ENCODE measurements at regions not wholly inside any gene's neighbourhood (a gene's known extent, or its start where the extent isn't known, plus 50 kb on each side); places are given as distances from the start of the nearest gene placed in this dataset.

GRCh38 chr1:239823852-239824251 is 267.8 kb upstream of the FMN2 start:
- no peak for DNase-seq (ENCODE audit: low spot score)

GRCh38 chr1:239826211-239826610 is 265.5 kb upstream of the FMN2 start:
- DNase-seq (ENCODE audit: low spot score): no peak

GRCh38 chr1:239826736-239827135 is 264.9 kb upstream of the FMN2 start:
- no peak for DNase-seq (ENCODE audit: low spot score)

- no peak for DNase-seq (ENCODE audit: low spot score)
Measured at GRCh38 chr1:239829535-239829934, 262.1 kb upstream of the FMN2 start.

GRCh38 chr1:239831577-239832355 is 259.9 kb upstream of the FMN2 start:
- DNase-seq (ENCODE audit: low spot score): no peak

- no peak for DNase-seq (ENCODE audit: low spot score)
Measured at GRCh38 chr1:239833723-239834122, 258.0 kb upstream of the FMN2 start.

- DNase-seq (ENCODE audit: low spot score): no peak
Measured at GRCh38 chr1:239835946-239836440, 255.7 kb upstream of the FMN2 start.

- DNase-seq (ENCODE audit: low spot score): no peak
Measured at GRCh38 chr1:239840336-239840735, 251.3 kb upstream of the FMN2 start.

- DNase-seq (ENCODE audit: low spot score): no peak
Measured at GRCh38 chr1:239840790-239841189, 250.9 kb upstream of the FMN2 start.

GRCh38 chr1:239841631-239842030 is 250.1 kb upstream of the FMN2 start:
- DNase-seq (ENCODE audit: low spot score): no peak

GRCh38 chr1:239843541-239843940 is 248.1 kb upstream of the FMN2 start:
- DNase-seq (ENCODE audit: low spot score): no peak

GRCh38 chr1:239844833-239845232 is 246.8 kb upstream of the FMN2 start:
- DNase-seq (ENCODE audit: low spot score): no peak

- no peak for DNase-seq (ENCODE audit: low spot score)
Measured at GRCh38 chr1:239854922-239855321, 236.8 kb upstream of the FMN2 start.

- DNase-seq (ENCODE audit: low spot score): no peak
Measured at GRCh38 chr1:239856067-239856466, 235.6 kb upstream of the FMN2 start.

- DNase-seq (ENCODE audit: low spot score): no peak
Measured at GRCh38 chr1:239856924-239857323, 234.8 kb upstream of the FMN2 start.

- DNase-seq (ENCODE audit: low spot score): no peak
Measured at GRCh38 chr1:239858057-239858456, 233.6 kb upstream of the FMN2 start.

GRCh38 chr1:239858529-239858928 is 233.2 kb upstream of the FMN2 start:
- no peak for DNase-seq (ENCODE audit: low spot score)

GRCh38 chr1:239861985-239862384 is 229.7 kb upstream of the FMN2 start:
- DNase-seq (ENCODE audit: low spot score): no peak

GRCh38 chr1:239868058-239868832 is 223.4 kb upstream of the FMN2 start:
- no peak for DNase-seq (ENCODE audit: low spot score)

- no peak for DNase-seq (ENCODE audit: low spot score)
Measured at GRCh38 chr1:239870194-239870593, 221.5 kb upstream of the FMN2 start.

- no peak for DNase-seq (ENCODE audit: low spot score)
Measured at GRCh38 chr1:239872626-239873025, 219.1 kb upstream of the FMN2 start.

GRCh38 chr1:239874831-239875230 is 216.9 kb upstream of the FMN2 start:
- DNase-seq (ENCODE audit: low spot score): no peak

All from putamen (tissue), 1 donor.